MG63 (cell line): ENCODE measurements at regions not wholly inside any gene's neighbourhood (a gene's known extent, or its start where the extent isn't known, plus 50 kb on each side); places are given as distances from the start of the nearest gene placed in this dataset.
"Not testable (repeated sequence)": the region's sequence is repeated elsewhere in the genome, so short reads cannot be mapped to it uniquely, and the experiment has no call there.

Experiments used
- DNase-seq: peaks from one replicate; pipeline ENCODE4 v3.0.0-alpha.2; 2020
- H3K27me3 ChIP-seq: fragments of 250-450 bp; sonication (Bioruptor Pico); 2 replicates; pipeline ENCODE4 v1.5.1; 2020; ENCODE audit warnings: mild to moderate bottlenecking, moderate library complexity
- H3K36me3 ChIP-seq: fragments of 250-450 bp; sonication (Bioruptor Pico); 2 replicates; pipeline ENCODE4 v1.5.1; 2020; ENCODE audit warnings: mild to moderate bottlenecking, moderate library complexity
- H3K4me3 ChIP-seq: fragments of 250-450 bp; sonication (Bioruptor Pico); 2 replicates; pipeline ENCODE4 v1.5.1; 2020; ENCODE audit warnings: mild to moderate bottlenecking, moderate library complexity
- H3K9me3 ChIP-seq: fragments of 250-450 bp; sonication (Bioruptor Pico); 2 replicates; pipeline ENCODE4 v1.5.1; 2020; ENCODE audit warnings: mild to moderate bottlenecking, moderate library complexity

DNA sequence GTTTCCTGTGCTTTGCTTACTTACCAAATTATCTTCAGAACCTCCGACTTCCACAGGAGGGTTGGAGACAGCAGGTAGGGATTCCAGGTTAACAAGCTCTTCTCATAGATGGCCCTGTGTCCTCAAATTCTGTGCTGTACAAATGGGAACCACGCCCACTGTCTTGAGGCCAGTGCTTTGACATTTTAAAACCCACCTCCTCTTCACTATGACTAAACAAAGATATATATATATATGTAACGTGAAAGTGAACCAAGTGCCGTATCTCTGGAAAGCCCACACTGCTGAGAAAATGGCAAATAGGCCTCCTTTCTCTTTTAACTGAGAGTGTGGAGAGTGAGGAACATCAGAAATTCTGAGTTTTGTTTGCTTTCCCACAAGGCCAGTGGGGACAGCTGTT lies 99.6 kb downstream of the ZBTB18 start:
- H3K4me3 ChIP-seq = no peak overlapping the region
- H3K36me3 ChIP-seq = no peaks in the 10 kb centered on the region
- H3K9me3 ChIP-seq = no peaks in the 10 kb centered on the region
- DNase-seq = no peak
- H3K27me3 ChIP-seq = peaks cover 4% of the 10 kb centered on the region

DNA sequence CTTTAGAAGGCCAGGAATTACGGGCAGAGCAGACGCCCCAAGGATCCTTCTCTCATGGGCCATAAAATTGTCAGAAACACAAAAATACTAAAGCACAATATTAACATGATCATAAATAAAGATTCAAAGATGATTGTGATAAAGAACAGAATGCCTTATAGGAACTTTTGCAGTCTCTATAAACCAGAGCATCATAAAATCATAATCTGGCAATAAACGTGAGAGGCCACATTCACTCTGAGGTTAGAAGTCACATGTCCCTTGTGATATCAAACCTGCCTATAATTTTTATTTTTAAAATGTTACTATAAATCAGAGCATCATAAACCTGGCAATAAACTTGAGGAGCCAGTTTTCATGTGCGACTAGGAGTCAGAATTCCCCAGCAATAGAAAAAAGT lies 100.5 kb downstream of the ZBTB18 start:
- no peak for DNase-seq
- H3K9me3 ChIP-seq = no peaks in the 10 kb centered on the region
- no peaks in the 10 kb centered on the region for H3K36me3 ChIP-seq
- no peak overlapping the region for H3K4me3 ChIP-seq
- H3K27me3 ChIP-seq = no peaks in the 10 kb centered on the region; the same call in none of the 2 replicates

DNA sequence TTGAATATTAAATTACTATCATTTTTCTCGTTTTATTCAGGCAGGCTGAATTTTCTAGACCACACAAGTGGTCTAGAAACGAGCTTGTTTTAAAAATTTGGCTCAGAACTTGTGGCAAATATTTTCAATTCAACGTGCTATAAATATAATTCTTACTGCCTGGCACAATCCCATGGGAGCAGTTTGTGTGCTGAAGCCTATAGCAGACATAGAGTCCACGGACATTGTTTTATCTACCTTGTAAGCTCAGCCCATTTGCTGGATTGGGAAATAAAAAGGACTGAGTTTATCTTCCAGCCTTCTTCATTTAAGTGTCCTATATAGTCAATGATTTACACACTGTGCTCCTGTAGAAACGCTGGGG lies 103.4 kb downstream of the ZBTB18 start:
- H3K4me3 ChIP-seq = no peak overlapping the region
- H3K36me3 ChIP-seq = no peaks in the 10 kb centered on the region
- DNase-seq = no peak
- H3K27me3 ChIP-seq = no peaks in the 10 kb centered on the region
- H3K9me3 ChIP-seq = no peaks in the 10 kb centered on the region

DNA sequence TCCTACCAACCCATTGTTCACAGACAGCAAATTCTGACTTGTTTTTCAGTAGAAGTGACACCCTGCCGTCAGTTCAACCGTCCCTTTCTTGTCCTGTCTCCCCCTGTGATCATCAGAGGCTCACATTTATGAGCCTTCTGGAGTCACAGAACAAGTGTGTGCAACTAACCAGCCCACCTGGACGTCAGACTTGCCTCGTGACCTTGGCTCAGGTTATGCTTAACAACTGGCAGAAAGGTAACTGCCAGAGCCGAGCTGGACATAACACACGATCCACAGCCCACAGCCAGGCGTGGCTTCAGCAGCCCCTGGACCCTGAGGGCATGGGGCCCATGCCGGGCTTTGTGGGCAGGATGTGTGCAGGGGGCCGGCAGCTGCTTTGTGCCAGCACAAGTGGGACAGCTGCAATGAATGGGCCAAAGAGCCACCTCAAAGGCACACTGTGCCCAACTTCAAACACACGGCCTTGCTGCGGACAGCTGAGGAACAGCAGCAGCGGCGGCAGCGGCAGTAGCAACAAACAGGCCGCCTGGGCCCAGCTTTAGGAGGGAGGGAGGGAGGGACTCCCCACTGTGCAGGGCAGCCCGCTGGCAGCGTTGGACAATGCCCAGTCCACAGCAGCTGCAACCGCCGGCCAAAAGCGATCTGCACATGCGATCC lies 103.9 kb downstream of the ZBTB18 start:
- no peaks in the 10 kb centered on the region for H3K36me3 ChIP-seq
- DNase-seq = peak; percentile 83
- no peaks in the 10 kb centered on the region for H3K27me3 ChIP-seq
- no peaks in the 10 kb centered on the region for H3K9me3 ChIP-seq
- no peak overlapping the region for H3K4me3 ChIP-seq

DNA sequence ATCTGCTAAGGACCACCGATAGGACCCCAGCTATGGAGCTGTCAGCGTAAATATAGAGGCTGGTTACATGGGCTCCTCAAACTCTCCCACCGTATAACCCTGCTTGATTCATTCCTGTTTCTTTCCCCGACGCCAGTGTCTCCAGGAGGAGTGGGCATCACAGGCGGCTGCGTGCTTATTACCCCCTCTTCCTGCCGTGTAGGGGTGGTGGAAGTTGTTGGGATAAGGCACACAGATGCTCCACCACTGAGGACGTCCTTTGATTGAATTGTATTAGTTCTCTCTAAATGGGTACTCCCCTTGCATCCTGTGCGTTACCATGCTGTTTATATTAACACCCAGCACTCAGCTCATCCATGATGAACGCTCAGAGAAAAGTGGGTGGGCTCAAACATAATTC lies 104.6 kb downstream of the ZBTB18 start:
- no peak for DNase-seq
- Histone ChIP-seq H3K4me3 (no peak overlapping the region), H3K9me3 (no peaks in the 10 kb centered on the region), H3K36me3 (no peaks in the 10 kb centered on the region), H3K27me3 (no peaks in the 10 kb centered on the region)

DNA sequence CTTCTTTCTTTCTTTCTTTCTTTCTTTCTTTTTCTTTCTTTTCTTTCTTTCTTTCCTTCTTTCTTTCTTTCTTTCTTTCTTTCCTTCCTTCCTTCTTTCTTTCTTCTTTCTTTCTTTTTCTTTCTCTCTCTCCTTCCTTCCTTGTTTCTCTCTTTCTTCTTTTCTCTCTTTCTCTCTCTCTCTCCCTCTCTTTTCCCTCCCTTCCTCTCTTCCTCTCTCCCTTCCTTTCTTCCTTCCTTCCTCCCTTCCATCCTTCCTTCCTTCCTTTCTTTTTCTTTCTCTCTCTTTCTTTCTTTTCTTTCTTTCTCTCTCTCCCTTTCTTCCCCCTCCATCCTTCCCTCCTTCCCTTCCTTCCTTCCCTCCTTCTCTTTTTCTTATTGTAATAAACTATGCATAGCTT lies 105.5 kb downstream of the ZBTB18 start:
- DNase-seq, H3K36me3 ChIP-seq: not testable (repeated sequence)

DNA sequence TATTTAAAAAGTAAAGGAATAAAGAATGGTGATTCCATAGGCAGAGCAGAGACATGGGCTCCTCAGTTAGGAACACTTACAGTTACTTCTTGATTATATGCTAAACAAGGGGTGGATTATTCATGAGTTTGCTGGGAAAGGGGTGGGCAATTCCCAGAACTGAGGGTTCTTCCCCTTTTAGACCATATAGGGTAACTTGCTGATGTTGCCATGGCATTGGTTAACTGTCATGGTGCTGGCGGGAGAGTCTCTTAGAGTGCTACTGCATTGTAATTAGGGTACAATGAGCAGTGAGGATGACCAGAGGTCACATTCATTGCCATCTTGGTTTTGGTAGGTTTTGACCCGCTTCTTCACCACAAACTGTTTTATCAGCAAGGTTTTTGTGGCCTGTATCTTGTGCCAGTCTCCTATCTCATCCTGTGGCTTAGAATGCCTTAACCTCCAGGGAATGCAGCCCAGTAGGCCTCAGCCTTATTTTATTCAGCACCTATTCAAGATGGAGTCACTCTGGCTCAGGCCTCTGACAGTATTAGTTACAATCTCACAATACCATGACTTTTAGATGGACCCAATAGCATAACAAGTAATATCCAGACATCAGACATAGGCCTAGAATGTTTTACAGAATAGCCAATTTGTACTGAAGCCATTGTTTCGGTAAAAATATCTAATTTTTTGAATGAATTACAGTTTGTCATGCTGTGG lies 106.8 kb downstream of the ZBTB18 start:
- H3K9me3 ChIP-seq = no peaks in the 10 kb centered on the region
- H3K4me3 ChIP-seq = no peak overlapping the region
- no peak for DNase-seq
- H3K27me3 ChIP-seq = no peaks in the 10 kb centered on the region
- no peaks in the 10 kb centered on the region for H3K36me3 ChIP-seq

More for the DNA sequence above, 105.5 kb downstream of the ZBTB18 start:
- H3K4me3 ChIP-seq, H3K27me3 ChIP-seq, H3K9me3 ChIP-seq: not testable (repeated sequence)

DNA sequence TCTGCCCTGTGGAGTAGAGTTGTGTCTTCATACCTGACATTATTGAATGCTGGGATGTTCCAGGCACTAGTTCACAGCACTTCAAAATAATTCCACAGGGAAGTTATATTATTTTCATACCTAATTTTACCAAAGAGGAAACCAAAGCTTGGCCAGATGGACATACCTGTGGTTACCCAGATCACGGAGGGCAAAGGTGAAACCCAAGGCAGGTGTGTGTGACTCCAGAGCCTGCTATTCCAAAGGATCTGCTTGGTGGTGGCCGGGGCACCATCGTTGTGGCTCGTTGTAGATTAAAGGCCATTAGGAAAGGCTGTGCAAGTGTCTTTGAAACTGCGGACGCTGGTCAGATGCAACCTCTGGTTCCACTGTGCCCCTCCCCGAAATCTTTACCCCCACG lies 108.6 kb downstream of the ZBTB18 start:
- no peak for DNase-seq
- no peak overlapping the region for H3K4me3 ChIP-seq
- no peaks in the 10 kb centered on the region for H3K36me3 ChIP-seq

DNA sequence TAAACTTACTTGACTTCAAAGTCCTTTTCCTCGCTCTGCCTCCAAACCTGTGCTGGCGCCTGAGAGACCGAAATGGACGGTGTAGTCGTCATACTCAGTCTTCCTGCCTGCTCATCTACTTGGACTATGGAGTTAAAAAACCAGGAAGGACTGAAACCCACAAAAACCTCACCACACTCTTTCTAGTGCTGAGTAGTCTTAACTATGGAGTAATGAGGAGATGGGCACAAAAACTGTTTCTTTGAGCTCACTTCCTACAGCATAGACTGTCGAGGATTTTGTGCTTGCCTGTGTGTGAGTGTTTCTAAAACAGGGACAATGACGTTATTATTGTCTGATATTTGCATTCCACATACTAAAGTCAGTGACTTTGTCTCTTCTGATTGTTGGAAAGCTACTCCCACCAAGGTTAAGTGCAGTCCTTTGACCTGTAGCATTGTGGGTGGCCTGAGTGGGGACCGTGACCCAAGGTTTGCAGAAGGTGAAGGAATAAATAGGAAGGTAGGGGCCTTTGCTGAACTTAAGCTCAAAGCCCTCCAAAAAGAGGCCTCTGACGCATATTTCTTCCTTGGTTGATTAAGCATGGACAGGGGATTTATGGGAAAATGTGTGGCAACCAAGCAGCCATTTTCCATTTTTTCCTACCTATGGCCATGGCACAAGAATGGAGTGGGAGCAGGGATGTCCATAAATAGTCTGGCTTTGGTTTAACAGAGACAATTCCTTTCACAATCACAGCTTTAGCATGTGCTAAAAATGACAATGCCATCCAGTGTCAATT lies 109.6 kb downstream of the ZBTB18 start:
- Histone ChIP-seq H3K27me3 (no peaks in the 10 kb centered on the region), H3K4me3 (no peak overlapping the region), H3K9me3 (no peaks in the 10 kb centered on the region; the same call in 1 of the 2 replicates), H3K36me3 (no peaks in the 10 kb centered on the region)
- no peak for DNase-seq

More for the DNA sequence above, 108.6 kb downstream of the ZBTB18 start:
- no peaks in the 10 kb centered on the region for H3K9me3 ChIP-seq
- H3K27me3 ChIP-seq = no peaks in the 10 kb centered on the region

GRCh38 chr1:244161236-244161510 lies 110.1 kb downstream of the ZBTB18 start:
- DNase-seq = no peak
- H3K9me3 ChIP-seq = no peaks in the 10 kb centered on the region; the same call in 1 of the 2 replicates
- no peaks in the 10 kb centered on the region for H3K36me3 ChIP-seq
- H3K27me3 ChIP-seq = no peaks in the 10 kb centered on the region
- no peak overlapping the region for H3K4me3 ChIP-seq

DNA sequence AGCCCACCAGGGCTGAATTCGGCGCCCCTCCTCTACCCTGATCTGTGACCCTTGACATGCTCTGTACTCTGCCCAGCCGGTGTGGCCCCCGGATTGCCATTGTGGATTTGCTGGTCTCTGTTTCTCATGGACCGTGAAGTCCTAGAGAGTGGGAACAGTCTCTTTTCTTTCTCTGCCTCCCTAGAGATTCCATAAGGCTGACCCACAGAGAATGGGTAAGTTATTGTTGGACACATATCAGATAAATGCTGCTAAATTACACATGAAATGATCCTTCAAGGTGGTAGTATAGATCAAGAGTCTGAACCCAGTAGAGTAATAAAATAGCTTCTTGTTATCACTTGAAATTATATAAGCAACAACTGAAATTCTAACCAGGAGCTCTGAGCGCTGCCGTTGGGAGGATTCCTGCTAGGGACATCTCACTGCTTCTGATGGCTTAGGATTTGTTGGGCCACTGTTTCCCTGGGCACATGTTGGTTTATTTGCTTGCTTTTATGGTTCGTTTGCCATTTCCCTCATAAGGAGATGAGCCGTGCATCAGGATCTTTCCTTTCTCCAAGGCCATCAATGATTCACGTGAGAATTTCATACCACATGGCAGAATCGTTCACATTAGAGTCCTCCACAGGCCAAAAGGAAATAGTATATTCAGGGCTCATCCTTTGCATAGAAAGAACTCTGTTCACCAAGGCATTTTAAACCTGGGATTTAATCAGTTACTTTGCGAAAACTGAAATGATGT lies 111.9 kb downstream of the ZBTB18 start:
- H3K27me3 ChIP-seq = no peaks in the 10 kb centered on the region
- H3K36me3 ChIP-seq = no peaks in the 10 kb centered on the region
- DNase-seq = peak; percentile 15
- no peak overlapping the region for H3K4me3 ChIP-seq
- no peaks in the 10 kb centered on the region; the same call in 1 of the 2 replicates for H3K9me3 ChIP-seq

DNA sequence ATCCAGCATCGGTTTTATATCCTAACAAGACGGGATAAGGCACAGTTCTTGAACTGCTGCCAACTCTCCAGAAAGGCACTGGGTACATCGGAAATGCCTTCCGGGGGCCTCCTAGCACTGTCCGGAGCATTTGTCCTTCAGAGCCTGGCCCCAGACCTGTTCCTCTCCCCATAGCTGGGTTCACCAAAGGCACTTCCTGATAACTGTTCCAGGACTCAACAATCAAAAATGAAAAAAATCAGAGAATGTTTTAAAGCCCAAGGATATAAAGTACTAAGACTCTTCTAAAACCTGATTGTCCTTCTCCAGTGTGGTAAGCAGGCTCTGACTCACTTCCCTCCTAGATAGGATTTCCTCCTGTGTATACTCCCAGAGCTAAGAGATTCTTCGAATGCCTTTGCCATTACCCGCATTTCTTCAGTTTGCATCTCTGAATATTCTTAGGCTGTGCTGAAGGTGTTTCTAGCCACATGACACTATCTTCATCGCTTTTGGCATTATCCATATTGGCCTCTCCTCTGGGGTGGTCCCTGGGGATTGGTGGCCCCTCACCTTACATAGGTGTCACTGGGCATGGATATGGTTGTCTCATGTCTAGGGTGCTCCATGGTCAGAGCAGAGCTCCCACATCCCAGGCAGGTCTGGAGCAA lies 112.9 kb downstream of the ZBTB18 start:
- Histone ChIP-seq H3K27me3 (no peaks in the 10 kb centered on the region), H3K4me3 (no peak overlapping the region), H3K36me3 (no peaks in the 10 kb centered on the region), H3K9me3 (no peaks in the 10 kb centered on the region; the same call in 1 of the 2 replicates)
- DNase-seq = peak; percentile 74

GRCh38 chr1:244164511-244164890 lies 113.4 kb downstream of the ZBTB18 start:
- Histone ChIP-seq H3K27me3 (no peaks in the 10 kb centered on the region), H3K4me3 (no peak overlapping the region), H3K9me3 (no peaks in the 10 kb centered on the region; the same call in 1 of the 2 replicates), H3K36me3 (no peaks in the 10 kb centered on the region)
- no peak for DNase-seq

DNA sequence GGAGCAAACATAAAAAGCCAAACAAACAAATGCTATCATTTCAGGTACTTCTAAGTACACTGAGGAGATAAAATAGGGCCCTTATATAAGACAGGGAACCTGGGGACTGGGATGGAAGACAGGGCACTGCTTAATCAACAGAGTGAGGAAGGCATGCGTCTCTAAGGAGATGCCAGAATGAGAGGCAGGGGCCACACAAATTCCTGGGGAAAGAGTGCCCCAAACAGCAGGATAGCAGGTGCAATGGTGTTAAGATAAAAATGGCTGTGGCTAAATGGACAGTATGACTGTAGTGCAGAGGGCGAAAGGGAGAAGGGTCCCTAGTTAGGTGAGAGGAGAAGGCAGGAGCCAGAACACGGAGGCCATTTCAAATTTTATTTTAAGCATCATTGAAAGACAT lies 113.9 kb downstream of the ZBTB18 start:
- Histone ChIP-seq H3K36me3 (no peaks in the 10 kb centered on the region), H3K27me3 (no peaks in the 10 kb centered on the region), H3K9me3 (no peaks in the 10 kb centered on the region; the same call in 1 of the 2 replicates), H3K4me3 (no peak overlapping the region)
- DNase-seq = no peak

GRCh38 chr1:244165701-244166100 lies 114.6 kb downstream of the ZBTB18 start:
- no peak for DNase-seq
- Histone ChIP-seq H3K9me3 (no peaks in the 10 kb centered on the region; the same call in 1 of the 2 replicates), H3K36me3 (no peaks in the 10 kb centered on the region), H3K27me3 (no peaks in the 10 kb centered on the region), H3K4me3 (no peak overlapping the region)

GRCh38 chr1:244171241-244171985 lies 120.3 kb downstream of the ZBTB18 start:
- Histone ChIP-seq H3K4me3 (no peak overlapping the region), H3K9me3 (no peaks in the 10 kb centered on the region), H3K27me3 (no peaks in the 10 kb centered on the region), H3K36me3 (no peaks in the 10 kb centered on the region)
- peak; percentile 86 for DNase-seq
